ENCODE measurements at regions not wholly inside any gene's neighbourhood (a gene's known extent, or its start where the extent isn't known, plus 50 kb on each side); places are given as distances from the start of the nearest gene placed in this dataset.

GRCh38 chr20:57899554-57899953, 189.7 kb upstream of the PMEPA1 start:
- DNase-seq (ENCODE audit: low spot score in 2 of 2), result peak in 1 of 2 donors; percentile 12
- no peak for TF ChIP-seq POLR2AphosphoS5 (IDR thresholded peaks at IDR 0.05)
- TF ChIP-seq CTCF (IDR thresholded peaks at IDR 0.05), result no peak
- TF ChIP-seq POLR2A (IDR thresholded peaks at IDR 0.05), result no peak
- intact Hi-C loops (cut with DNase I; ENCODE audit: low total_unique reads), result no loop called here

GRCh38 chr20:57898332-57898731, 188.5 kb upstream of the PMEPA1 start:
- TF ChIP-seq CTCF (IDR thresholded peaks at IDR 0.05) (no peak), POLR2AphosphoS5 (IDR thresholded peaks at IDR 0.05) (no peak), POLR2A (IDR thresholded peaks at IDR 0.05) (no peak)
- H3K4me1 ChIP-seq, result no peaks in the 10 kb centered on the region
- H3K4me3 ChIP-seq, result no peak overlapping the region
- DNase-seq (ENCODE audit: low spot score in 2 of 2), result peak in 1 of 2 donors; percentile 15
- intact Hi-C loops (cut with DNase I; ENCODE audit: low total_unique reads), result no loop called here
- no peaks in the 10 kb centered on the region for H3K9me3 ChIP-seq
- H3K36me3 ChIP-seq, result no peaks in the 10 kb centered on the region
- no peaks in the 10 kb centered on the region for H3K27me3 ChIP-seq
- no peak overlapping the region for H3K27ac ChIP-seq

More at GRCh38 chr20:57899554-57899953, 189.7 kb upstream of the PMEPA1 start:
- Histone ChIP-seq H3K9me3 (no peaks in the 10 kb centered on the region), H3K36me3 (no peaks in the 10 kb centered on the region), H3K27me3 (no peaks in the 10 kb centered on the region), H3K27ac (no peak overlapping the region), H3K4me3 (no peak overlapping the region), H3K4me1 (no peaks in the 10 kb centered on the region)

GRCh38 chr20:57897891-57898290, 188.1 kb upstream of the PMEPA1 start:
- Histone ChIP-seq H3K36me3 (no peaks in the 10 kb centered on the region), H3K4me1 (no peaks in the 10 kb centered on the region), H3K4me3 (no peak overlapping the region), H3K9me3 (no peaks in the 10 kb centered on the region), H3K27me3 (no peaks in the 10 kb centered on the region), H3K27ac (no peak overlapping the region)
- TF ChIP-seq POLR2A (IDR thresholded peaks at IDR 0.05) (no peak), CTCF (IDR thresholded peaks at IDR 0.05) (no peak), POLR2AphosphoS5 (IDR thresholded peaks at IDR 0.05) (no peak)
- DNase-seq (ENCODE audit: low spot score in 2 of 2), result peak in 1 of 2 donors; percentile 5
- intact Hi-C loops (cut with DNase I; ENCODE audit: low total_unique reads), result no loop called here

GRCh38 chr20:57897156-57897874, 187.5 kb upstream of the PMEPA1 start:
- Histone ChIP-seq H3K4me3 (no peak overlapping the region), H3K27me3 (no peaks in the 10 kb centered on the region), H3K36me3 (no peaks in the 10 kb centered on the region), H3K27ac (no peak overlapping the region), H3K9me3 (no peaks in the 10 kb centered on the region), H3K4me1 (no peaks in the 10 kb centered on the region)
- intact Hi-C loops (cut with DNase I; ENCODE audit: low total_unique reads), result no loop called here
- no peak for TF ChIP-seq CTCF (IDR thresholded peaks at IDR 0.05)
- no peak for TF ChIP-seq POLR2A (IDR thresholded peaks at IDR 0.05)
- no peak for TF ChIP-seq POLR2AphosphoS5 (IDR thresholded peaks at IDR 0.05)
- DNase-seq (ENCODE audit: low spot score in 2 of 2), result peak in 1 of 2 donors; percentile 45

- Histone ChIP-seq H3K27me3 (no peaks in the 10 kb centered on the region), H3K36me3 (no peaks in the 10 kb centered on the region), H3K4me3 (no peak overlapping the region), H3K4me1 (no peaks in the 10 kb centered on the region), H3K9me3 (no peaks in the 10 kb centered on the region), H3K27ac (no peak overlapping the region)
- peak in 1 of 2 donors; percentile 43 for DNase-seq (ENCODE audit: low spot score in 2 of 2)
- no peak for TF ChIP-seq POLR2AphosphoS5 (IDR thresholded peaks at IDR 0.05)
- no peak for TF ChIP-seq CTCF (IDR thresholded peaks at IDR 0.05)
- TF ChIP-seq POLR2A (IDR thresholded peaks at IDR 0.05), result no peak
- intact Hi-C loops (cut with DNase I; ENCODE audit: low total_unique reads), result no loop called here
These were observed 186.7 kb upstream of the PMEPA1 start for GRCh38 chr20:57896563-57896962.

All from breast epithelium (tissue), 4 donors.